ENCODE measurements at regions not wholly inside any gene's neighbourhood (a gene's known extent, or its start where the extent isn't known, plus 50 kb on each side); places are given as distances from the start of the nearest gene placed in this dataset.
A peak's percentile ranks its signal among the peaks of the same experiment; 100 is the strongest.

DNA sequence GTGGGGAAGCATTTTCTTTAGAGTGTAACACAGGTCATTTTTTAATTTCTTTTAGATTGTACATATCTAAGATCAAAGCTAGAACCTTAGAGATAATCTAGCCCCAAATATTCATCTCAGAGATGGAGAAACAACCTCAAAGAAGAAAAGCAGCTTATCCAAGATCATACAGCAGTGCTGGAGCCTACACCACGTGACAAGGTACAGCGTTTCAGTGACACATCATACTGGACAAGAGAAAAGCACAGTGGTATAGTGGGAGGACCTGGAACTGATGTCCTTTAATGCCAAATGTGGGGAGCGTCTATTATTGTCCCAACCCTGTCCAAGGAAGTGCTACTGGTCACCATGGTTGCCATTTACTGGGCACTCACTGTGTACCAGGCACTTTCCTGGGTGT is 445.8 kb downstream of the RPS24 start:
- in situ Hi-C loops (cut with HindIII; ENCODE audit: low pct_unique_long_range_greater_than_20kb, low sequenced_read_pairs): no loop called here

DNA sequence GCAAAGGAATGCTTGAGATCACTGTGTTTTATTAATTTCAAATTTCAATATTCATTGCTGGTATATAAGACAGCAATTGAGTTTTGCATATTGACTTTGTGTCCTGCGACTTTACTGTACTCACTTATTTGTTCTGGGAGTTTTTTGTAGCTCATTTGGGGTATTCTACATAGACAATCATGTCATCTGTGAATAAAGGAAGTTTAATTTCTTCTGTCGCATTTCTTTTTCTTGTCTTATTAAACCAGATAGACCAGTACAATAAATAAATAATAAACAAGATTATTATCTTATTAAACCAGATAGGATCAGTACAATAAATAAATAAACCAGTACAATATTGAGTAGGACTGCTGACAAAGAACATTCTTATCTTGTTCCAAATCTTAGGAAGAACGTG is 448.2 kb downstream of the RPS24 start:
- in situ Hi-C loops (cut with HindIII; ENCODE audit: low pct_unique_long_range_greater_than_20kb, low sequenced_read_pairs): no loop called here
- no peak for DNase-seq (ENCODE audit: low read depth, low spot score)

More for the DNA sequence above, 445.8 kb downstream of the RPS24 start:
- DNase-seq (ENCODE audit: low read depth, low spot score): no peak

DNA sequence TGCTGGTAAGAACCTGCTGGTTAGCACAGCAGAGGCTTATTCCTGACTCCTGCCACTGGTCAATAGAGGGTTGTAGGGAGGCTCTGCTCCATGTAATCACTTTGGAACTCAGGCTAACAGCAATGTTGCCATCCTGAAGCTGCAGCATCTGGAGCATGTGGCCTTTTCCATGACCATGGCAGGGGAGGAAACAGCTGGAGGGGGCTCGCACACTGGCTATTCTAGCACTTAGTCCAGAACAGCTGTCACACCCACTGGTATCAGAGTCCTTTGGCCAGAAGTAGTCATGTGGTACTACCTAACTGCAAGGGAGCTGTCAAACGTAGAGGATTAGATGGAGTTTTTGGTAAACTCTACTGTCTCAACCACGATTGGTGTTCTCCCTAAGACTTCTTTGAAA is 450.0 kb downstream of the RPS24 start:
- no peak for DNase-seq (ENCODE audit: low read depth, low spot score)
- in situ Hi-C loops (cut with HindIII; ENCODE audit: low pct_unique_long_range_greater_than_20kb, low sequenced_read_pairs): no loop called here

DNA sequence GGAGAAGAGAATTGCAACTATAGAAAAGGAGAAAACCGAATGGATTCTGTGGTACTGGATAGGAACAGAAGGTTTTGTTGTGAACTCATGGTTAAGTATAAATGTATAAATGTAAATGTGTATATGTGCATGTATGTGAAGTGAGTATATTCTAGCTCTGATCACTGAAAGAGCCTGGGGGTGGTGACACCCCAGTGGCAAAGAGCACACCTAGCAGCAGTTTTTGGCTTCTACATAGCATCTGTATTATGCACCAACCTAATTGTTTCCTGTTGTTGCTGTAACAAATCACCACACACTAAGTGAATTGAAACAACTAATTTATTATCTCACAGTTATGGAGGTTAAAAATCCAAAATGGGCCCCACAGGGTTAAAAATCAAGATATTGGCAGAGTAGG is 455.4 kb downstream of the RPS24 start:
- DNase-seq (ENCODE audit: low read depth, low spot score): no peak
- in situ Hi-C loops (cut with HindIII; ENCODE audit: low pct_unique_long_range_greater_than_20kb, low sequenced_read_pairs): no loop called here

DNA sequence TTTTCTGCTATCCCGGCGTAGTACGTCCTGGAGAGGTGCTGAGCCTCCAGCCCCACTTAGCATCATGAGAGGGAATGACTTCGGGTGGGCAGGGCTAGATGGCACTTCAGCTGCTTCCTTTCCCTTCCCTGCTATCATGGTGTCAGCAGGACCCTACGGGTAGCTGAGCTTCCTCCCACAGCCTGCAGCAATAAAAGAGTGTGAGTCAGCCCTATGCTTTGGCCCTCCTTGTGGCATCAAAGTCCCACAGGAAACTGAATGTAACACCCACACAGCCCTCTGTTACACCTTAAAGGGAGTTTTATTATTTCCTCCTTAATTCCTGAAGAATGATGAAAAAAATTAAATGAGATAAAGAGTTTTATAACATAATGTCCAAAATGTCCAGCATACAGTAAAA is 458.1 kb downstream of the RPS24 start:
- in situ Hi-C loops (cut with HindIII; ENCODE audit: low pct_unique_long_range_greater_than_20kb, low sequenced_read_pairs): no loop called here
- no peak for DNase-seq (ENCODE audit: low read depth, low spot score)

DNA sequence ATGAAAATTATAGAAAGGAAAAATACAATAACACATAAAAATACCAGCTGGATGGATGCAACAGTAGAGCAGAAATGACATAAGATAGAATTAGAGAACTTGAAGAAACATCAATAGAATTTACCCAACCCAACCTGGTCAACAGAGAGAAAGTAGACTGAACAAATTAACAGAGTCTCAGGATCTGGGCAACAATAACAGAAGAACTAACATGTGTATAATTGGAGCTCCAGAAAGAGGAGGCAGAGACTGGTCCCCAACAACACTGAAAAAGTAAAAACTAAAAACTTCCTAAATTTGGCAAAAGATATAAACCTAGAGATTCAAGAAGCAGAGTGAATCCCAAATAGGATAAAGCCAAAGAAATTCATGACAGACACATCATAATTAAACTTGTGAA is 458.8 kb downstream of the RPS24 start:
- no peak for DNase-seq (ENCODE audit: low read depth, low spot score)
- in situ Hi-C loops (cut with HindIII; ENCODE audit: low pct_unique_long_range_greater_than_20kb, low sequenced_read_pairs): no loop called here

DNA sequence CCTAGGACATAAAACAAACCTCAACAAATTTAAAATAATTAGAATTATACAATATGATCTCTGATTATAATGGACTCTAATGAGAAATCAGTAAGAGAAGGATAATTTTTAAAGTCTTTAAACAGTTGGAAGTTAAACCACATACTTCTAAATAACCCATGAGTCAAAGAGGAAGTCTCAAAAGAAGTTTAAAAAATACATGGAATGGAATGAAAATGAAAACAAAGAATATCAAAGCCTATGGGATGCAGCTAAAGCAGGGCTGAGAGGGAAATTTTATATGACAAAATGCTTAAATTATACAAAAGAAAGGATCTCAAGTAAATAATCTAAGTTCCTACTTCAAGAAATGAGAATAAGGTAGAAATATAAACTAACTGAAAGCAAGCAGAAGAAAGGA is 460.5 kb downstream of the RPS24 start:
- no peak for DNase-seq (ENCODE audit: low read depth, low spot score)
- in situ Hi-C loops (cut with HindIII; ENCODE audit: low pct_unique_long_range_greater_than_20kb, low sequenced_read_pairs): no loop called here

DNA sequence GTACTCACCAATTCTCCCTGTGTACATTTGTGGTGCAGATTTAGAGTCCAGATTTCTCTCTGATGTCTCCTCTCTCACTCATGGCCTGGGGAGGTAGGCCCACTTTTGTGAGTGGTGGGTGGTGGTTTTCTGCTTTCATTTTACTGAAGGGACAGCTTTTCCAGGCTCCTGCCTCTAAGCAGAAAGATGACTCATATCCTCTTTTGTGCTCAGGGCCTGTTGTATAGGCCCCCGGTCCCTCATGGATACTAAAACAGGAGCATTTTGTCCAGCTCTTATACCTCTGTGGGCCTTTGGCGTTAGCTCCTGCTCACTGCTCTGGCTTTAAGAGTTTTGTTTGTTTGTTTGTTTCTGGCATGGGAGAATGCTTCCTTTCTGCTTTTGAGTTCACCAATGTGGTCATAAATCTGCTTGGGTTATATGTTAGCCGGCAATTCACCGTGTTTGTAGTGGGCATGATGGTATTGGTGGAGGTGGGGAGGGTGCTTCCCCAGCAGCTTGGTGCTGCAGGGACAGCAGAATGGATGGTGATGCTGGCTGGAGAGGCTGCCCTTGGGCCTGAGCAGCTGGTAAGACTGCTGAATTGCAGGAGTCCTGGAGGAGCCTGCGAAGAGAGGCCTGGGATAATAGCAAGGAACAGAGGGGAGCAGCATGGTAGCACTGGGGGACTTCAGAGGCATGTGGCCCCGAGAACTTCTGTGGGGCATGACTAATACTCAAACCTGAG is 468.7 kb downstream of the RPS24 start:
- in situ Hi-C loops (cut with HindIII; ENCODE audit: low pct_unique_long_range_greater_than_20kb, low sequenced_read_pairs): no loop called here
- DNase-seq (ENCODE audit: low read depth, low spot score): no peak

DNA sequence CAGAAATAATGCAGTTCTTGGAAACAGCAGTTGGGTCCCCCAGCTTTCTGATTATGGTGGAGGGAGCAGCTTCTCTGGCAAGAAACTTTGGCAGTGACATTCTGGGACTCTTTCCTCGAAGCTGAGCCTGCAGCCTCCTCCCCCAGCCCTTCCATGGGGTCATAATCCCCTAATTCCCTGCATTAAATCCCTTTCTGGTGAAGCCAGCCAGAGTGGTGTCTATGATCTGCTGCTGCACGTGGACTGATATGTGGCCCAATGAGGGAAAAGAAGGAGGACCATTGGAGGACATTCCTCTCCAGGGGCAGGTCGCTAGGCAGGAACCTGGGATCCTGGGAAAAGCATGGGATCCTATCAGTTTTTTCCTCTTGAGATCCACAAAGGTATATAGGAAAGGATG is 470.5 kb downstream of the RPS24 start:
- no peak for DNase-seq (ENCODE audit: low read depth, low spot score)
- in situ Hi-C loops (cut with HindIII; ENCODE audit: low pct_unique_long_range_greater_than_20kb, low sequenced_read_pairs): no loop called here

DNA sequence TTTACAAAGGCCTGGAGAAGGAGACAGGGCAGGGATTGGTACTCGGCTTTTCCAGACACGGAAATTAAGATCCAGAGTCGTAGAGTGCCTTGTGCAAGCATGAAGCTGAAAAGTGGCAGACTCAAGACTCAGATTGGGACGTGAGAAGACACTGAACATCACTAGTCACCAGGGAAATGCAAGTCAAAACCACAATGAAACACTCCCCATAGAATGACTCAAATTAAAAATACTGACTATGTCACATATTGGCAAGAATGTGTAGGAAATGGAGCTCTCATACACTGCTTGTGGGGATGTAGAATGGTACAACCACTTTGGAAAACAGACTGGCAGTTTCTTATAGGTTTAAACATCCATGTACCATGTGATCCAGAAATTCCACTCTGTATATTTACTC is 472.0 kb downstream of the RPS24 start:
- in situ Hi-C loops (cut with HindIII; ENCODE audit: low pct_unique_long_range_greater_than_20kb, low sequenced_read_pairs): no loop called here
- DNase-seq (ENCODE audit: low read depth, low spot score): no peak

DNA sequence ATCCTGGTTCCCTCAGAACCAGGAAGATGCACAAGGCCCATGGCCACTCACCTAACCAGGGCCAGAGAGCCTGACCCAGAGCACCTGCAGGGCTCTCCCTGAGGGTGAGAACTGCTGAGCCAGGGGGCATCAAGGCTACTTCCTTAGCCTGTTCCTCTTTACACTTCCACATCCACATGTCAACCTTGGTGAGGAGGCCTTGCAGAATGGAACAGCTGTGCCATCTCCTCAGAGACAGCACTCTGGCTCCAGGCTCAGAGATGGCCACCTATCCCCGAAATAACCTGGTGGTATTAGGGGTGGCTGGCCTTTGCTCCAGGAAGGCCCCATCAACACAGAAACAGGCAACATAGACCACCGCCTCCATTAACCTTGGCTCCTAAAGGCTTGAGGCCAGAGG is 473.0 kb downstream of the RPS24 start:
- in situ Hi-C loops (cut with HindIII; ENCODE audit: low pct_unique_long_range_greater_than_20kb, low sequenced_read_pairs): no loop called here
- DNase-seq (ENCODE audit: low read depth, low spot score): no peak

DNA sequence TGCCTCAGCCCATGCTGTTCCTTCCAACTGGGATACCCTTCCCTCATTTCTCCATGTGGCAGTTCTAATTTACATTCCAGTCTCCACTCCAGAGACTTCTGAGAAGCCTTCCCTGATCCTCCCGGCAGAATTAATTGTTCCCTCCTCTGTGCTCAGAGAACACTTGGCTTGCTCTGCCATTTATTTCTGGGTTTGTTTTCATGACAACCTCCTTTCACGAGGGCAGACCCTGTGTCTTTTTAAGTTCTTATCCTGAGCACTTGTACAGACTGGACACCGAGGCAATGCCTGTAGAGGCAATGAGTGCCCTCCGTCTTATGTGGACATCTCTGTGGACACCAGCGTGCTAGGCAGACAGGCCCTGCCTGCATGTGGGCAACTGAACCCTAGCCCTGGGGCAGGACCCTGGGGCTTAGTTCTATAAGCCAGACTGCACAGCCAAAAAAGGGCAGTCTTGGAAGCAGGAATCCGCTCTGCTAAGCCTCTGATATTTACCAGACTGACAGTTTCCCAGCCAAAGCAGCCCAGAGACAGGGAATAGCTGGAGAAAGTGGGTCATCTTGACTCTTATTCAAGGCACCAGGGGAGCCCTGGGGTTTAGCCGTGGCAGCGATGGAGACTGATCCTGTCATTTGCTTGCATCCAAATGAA is 474.0 kb downstream of the RPS24 start:
- DNase-seq (ENCODE audit: low read depth, low spot score): no peak
- in situ Hi-C loops (cut with HindIII; ENCODE audit: low pct_unique_long_range_greater_than_20kb, low sequenced_read_pairs): no loop called here

DNA sequence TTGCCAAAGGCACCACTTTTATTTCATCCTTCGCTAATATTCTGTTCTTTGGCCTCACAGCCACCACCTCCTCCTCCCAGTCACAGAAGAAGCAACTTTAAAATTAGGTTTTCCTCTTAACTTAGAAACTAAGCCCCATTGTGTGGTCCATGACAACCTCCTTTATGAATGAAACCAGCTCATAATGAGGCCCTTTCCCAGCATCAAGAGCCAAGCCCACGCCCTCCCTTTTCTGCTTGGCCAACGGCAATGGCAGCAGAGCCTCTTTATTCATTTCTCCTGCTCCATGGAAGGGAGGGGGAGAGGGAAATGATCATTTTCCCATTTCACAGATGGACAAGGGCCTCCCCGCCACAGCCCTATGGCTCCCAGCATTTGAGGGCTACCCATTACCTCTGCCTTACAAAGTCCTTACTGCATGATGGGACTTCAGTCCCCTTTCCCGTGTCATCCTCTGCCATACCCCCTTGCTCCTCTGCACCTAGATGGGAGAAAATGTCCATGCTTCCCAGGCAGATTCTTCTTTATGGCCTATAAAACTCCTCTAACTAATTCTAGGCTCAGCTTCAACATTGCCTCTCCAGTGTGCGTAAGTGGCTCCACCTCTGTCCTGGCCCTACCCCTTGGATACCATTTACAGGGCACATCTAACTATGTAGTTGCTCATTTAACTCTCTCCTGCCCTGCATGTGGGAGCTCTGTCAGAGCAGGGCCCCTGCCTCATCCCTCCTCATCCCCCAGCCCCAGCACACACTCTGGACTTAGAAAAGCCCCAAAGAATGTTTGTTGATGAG is 475.5 kb downstream of the RPS24 start:
- DNase-seq (ENCODE audit: low read depth, low spot score): no peak
- in situ Hi-C loops (cut with HindIII; ENCODE audit: low pct_unique_long_range_greater_than_20kb, low sequenced_read_pairs): no loop called here

DNA sequence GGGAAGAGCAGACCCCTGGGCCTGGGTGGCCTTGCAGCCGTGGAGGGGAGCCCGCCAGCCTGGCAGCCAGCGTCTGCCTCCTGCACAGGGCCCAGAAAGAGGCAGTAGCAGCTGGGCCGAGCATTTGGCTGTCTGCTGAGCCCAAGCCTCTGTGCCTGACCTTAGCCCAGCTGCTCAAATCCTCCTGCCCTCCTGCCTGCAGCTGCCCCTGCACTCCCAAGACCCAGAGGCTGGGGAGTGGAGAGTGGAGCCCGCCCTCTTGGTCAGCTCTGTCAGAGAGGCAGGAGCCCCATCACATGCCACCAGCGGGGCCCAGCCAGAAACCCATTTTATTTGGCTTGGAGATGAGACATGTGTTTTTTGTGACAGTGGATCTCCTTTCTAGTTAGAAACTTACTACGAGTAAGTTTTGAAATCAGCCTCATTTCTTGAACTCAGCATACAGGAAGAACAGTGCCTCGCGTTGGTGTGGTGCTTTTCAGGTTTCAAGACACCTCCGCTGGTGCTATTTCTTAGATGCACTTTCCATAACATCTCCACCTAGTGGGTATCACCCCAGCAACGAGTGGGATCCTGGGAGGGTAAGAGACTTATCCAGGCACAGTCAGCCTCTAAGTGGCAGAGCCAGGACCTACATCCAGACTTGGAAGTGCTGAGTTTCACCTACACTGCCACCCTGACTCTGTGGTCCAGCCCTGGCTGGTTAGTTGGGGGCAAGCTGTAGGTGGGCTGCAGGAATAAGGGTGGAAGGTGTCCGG is 477.1 kb downstream of the RPS24 start:
- in situ Hi-C loops (cut with HindIII; ENCODE audit: low pct_unique_long_range_greater_than_20kb, low sequenced_read_pairs): no loop called here
- DNase-seq (ENCODE audit: low read depth, low spot score): peak; percentile 4

DNA sequence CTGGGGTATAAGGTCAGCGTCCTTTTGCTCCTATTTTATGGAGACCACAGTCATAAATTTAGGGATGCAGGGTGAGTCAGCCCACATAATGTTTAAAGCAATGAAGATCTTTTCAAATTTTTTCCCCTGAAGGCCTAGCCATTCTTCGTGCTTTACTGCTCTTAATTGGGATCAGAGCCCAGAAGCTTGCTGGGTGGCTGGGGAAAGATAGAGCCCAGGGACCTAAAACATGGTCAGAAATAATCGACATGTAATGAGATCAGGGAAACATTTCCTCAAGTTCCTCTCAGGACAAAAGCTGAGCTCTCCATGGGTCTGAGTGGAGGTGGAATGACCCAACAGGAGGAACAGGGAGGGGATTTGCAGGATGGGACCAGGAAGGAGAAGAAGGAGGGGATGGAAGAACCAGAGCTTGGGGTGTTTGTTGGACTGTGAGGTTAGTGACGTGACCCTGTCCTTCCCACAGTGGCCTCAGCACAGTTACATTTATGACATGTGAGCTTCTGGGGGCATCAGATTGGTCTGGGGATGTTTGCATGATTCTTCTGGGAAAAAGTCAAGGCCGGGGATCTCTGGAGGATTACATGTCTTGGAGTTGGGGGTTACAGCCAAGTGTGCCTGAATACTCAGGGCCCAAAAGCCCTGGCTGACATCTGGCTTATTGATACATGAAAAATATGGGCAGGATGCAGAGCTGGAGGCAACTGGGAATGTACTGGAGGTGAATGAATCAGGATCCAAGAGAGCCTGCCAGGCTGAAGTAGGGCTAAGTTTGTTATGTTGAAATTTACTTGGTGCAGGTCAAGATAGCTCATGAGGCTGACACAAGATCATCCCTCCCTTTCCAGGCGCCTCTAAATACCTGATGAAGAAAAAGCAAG is 477.9 kb downstream of the RPS24 start:
- in situ Hi-C loops (cut with HindIII; ENCODE audit: low pct_unique_long_range_greater_than_20kb, low sequenced_read_pairs): no loop called here
- no peak for DNase-seq (ENCODE audit: low read depth, low spot score)

DNA sequence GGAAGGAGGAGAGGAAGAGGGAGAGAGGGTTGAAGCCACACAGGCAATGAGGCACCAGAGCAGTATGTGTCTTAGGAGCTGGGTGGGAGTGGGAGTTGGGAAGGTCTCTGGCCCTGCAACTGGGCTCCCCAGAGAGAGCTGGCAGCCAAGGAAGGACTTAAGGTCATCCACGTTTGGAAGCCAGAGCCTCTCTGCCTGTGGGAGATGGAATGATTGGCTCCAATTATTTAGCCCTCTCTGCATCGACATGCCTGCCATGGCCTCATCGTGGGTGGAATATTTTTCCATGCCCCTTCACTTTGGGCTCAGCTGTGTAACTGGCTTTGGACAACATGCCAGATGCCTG is 478.5 kb downstream of the RPS24 start:
- in situ Hi-C loops (cut with HindIII; ENCODE audit: low pct_unique_long_range_greater_than_20kb, low sequenced_read_pairs): no loop called here

DNA sequence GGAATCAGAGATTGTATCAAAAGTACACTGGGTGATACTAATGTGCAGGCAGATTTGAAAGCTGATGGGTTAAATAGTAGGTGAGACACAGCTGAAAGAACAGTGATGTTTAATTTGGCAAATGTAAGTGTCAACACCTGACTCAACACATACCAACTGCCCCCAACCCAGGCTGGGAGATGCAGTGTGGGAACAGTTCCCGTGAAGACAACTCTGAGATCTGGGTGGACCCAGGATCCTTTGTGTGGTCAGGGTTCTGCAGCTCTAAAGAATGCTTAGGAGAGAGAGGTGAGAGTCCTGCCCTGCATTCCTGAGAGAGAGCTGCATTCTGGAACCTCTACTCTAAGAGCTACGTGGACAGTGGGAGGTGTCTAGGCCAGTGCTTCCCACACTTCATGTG is 479.7 kb downstream of the RPS24 start:
- in situ Hi-C loops (cut with HindIII; ENCODE audit: low pct_unique_long_range_greater_than_20kb, low sequenced_read_pairs): no loop called here
- no peak for DNase-seq (ENCODE audit: low read depth, low spot score)

More for the DNA sequence above, 478.5 kb downstream of the RPS24 start:
- no peak for DNase-seq (ENCODE audit: low read depth, low spot score)
